Stimulated activated CD4-positive, alpha-beta T cell treated with anti-CD3 and anti-CD28 coated beads, Interleukin-1b, Interleukin-23, amount 100 ng/mL, for 24 hours (primary cell): ENCODE measurements at regions not wholly inside any gene's neighbourhood (a gene's known extent, or its start where the extent isn't known, plus 50 kb on each side); places are given as distances from the start of the nearest gene placed in this dataset.

Source experiments
- DNase-seq, 4 experiments: peaks; one replicate each; pipeline ENCODE4 v3.0.0-alpha.2; 2020; ENCODE audit warnings: low read depth in 4 of 4, low spot score in 1 of 4

GRCh38 chr2:42880738-42881690, 88.6 kb upstream of the HAAO start:
- no peak for DNase-seq

- DNase-seq, result no peak
Observed at GRCh38 chr2:42879913-42880737, 87.7 kb upstream of the HAAO start.

GRCh38 chr2:42879121-42879705, 86.8 kb upstream of the HAAO start:
- DNase-seq, result no peak

GRCh38 chr2:42878581-42878980, 86.2 kb upstream of the HAAO start:
- DNase-seq, result no peak

- DNase-seq, result no peak
Observed at GRCh38 chr2:42877936-42878335, 85.6 kb upstream of the HAAO start.

GRCh38 chr2:42877511-42877910, 85.1 kb upstream of the HAAO start:
- no peak for DNase-seq

GRCh38 chr2:42876326-42876751, 84.0 kb upstream of the HAAO start:
- DNase-seq, result no peak

GRCh38 chr2:42875880-42876279, 83.5 kb upstream of the HAAO start:
- no peak for DNase-seq

GRCh38 chr2:42874949-42875801, 82.8 kb upstream of the HAAO start:
- DNase-seq, result no peak

- no peak for DNase-seq
Observed at GRCh38 chr2:42872721-42873120, 80.3 kb upstream of the HAAO start.

GRCh38 chr2:42871372-42871771, 79.0 kb upstream of the HAAO start:
- DNase-seq, result no peak

- no peak for DNase-seq
Observed at GRCh38 chr2:42868874-42869273, 76.5 kb upstream of the HAAO start.

GRCh38 chr2:42868096-42868495, 75.7 kb upstream of the HAAO start:
- no peak for DNase-seq

- DNase-seq, result no peak
Observed at GRCh38 chr2:42867093-42868065, 75.0 kb upstream of the HAAO start.

- no peak for DNase-seq
Observed at GRCh38 chr2:42865884-42866881, 73.8 kb upstream of the HAAO start.

- DNase-seq, result no peak
Observed at GRCh38 chr2:42864641-42865280, 72.4 kb upstream of the HAAO start.

- no peak for DNase-seq
Observed at GRCh38 chr2:42864222-42864621, 71.8 kb upstream of the HAAO start.

GRCh38 chr2:42863751-42864150, 71.4 kb upstream of the HAAO start:
- DNase-seq, result no peak
